Peyer's patch (tissue), 4 donors: ENCODE measurements at regions not wholly inside any gene's neighbourhood (a gene's known extent, or its start where the extent isn't known, plus 50 kb on each side); places are given as distances from the start of the nearest gene placed in this dataset.

ENCODE experiments used
- POLR2A ChIP-seq, 2 donors: fragments of 450-650 bp; IDR thresholded peaks; one replicate each; pipeline ENCODE4 v1.5.1; 2017; ENCODE audit warnings: antibody characterized with exemption in 2 of 2, mild to moderate bottlenecking in 2 of 2, moderate library complexity in 2 of 2
- TF ChIP-seq, protein P1 (sequence below), 6 experiments: fragments of 450-650 bp in 4 of 6; fragments of 200-600 bp in 2 of 6; sonication (generic) in 1 of 6; IDR thresholded peaks; one replicate each; pipeline ENCODE4 v1.5.1; 2017 to 2019; ENCODE audit warnings: antibody characterized with exemption in 6 of 6, mild to moderate bottlenecking in 3 of 6, moderate library complexity in 1 of 6

GRCh38 chr5:145689235-145689634 is 145.9 kb downstream of the PRELID2 start:
- TF ChIP-seq, protein P1, sequence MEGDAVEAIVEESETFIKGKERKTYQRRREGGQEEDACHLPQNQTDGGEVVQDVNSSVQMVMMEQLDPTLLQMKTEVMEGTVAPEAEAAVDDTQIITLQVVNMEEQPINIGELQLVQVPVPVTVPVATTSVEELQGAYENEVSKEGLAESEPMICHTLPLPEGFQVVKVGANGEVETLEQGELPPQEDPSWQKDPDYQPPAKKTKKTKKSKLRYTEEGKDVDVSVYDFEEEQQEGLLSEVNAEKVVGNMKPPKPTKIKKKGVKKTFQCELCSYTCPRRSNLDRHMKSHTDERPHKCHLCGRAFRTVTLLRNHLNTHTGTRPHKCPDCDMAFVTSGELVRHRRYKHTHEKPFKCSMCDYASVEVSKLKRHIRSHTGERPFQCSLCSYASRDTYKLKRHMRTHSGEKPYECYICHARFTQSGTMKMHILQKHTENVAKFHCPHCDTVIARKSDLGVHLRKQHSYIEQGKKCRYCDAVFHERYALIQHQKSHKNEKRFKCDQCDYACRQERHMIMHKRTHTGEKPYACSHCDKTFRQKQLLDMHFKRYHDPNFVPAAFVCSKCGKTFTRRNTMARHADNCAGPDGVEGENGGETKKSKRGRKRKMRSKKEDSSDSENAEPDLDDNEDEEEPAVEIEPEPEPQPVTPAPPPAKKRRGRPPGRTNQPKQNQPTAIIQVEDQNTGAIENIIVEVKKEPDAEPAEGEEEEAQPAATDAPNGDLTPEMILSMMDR (IDR thresholded peaks at IDR 0.05) = no peak
- TF ChIP-seq POLR2A (IDR thresholded peaks at IDR 0.05) = no peak
